ENCODE measurements at regions not wholly inside any gene's neighbourhood (a gene's known extent, or its start where the extent isn't known, plus 50 kb on each side); places are given as distances from the start of the nearest gene placed in this dataset.
A peak's percentile ranks its signal among the peaks of the same experiment; 100 is the strongest.
"Not testable (repeated sequence)": the region's sequence is repeated elsewhere in the genome, so short reads cannot be mapped to it uniquely, and the experiment has no call there.

GRCh38 chr2:167361426-167361825, 473.1 kb downstream of the XIRP2 start:
- DNase-seq (ENCODE audit: low read depth in 2 of 2) = no peak

GRCh38 chr2:167355821-167356220, 467.5 kb downstream of the XIRP2 start:
- no peak for DNase-seq (ENCODE audit: low read depth in 2 of 2)

GRCh38 chr2:167353605-167354280, 465.5 kb downstream of the XIRP2 start:
- DNase-seq (ENCODE audit: low read depth in 2 of 2) = no peak

- DNase-seq (ENCODE audit: low read depth in 2 of 2) = no peak
These were observed 457.3 kb downstream of the XIRP2 start for GRCh38 chr2:167345559-167345958.

- no peak for DNase-seq (ENCODE audit: low read depth in 2 of 2)
These were observed 454.5 kb downstream of the XIRP2 start for GRCh38 chr2:167342769-167343168.

GRCh38 chr2:167340322-167340721, 452.0 kb downstream of the XIRP2 start:
- no peak for DNase-seq (ENCODE audit: low read depth in 2 of 2)

- DNase-seq (ENCODE audit: low read depth in 2 of 2) = no peak
These were observed 447.9 kb downstream of the XIRP2 start for GRCh38 chr2:167336213-167336612.

GRCh38 chr2:167335541-167335992, 447.3 kb downstream of the XIRP2 start:
- DNase-seq (ENCODE audit: low read depth in 2 of 2) = no peak

GRCh38 chr2:167334146-167334742, 446.0 kb downstream of the XIRP2 start:
- DNase-seq (ENCODE audit: low read depth in 2 of 2) = no peak

- no peak for DNase-seq (ENCODE audit: low read depth in 2 of 2)
These were observed 445.0 kb downstream of the XIRP2 start for GRCh38 chr2:167333245-167333644.

GRCh38 chr2:167332358-167332757, 444.1 kb downstream of the XIRP2 start:
- no peak for DNase-seq (ENCODE audit: low read depth in 2 of 2)

- DNase-seq (ENCODE audit: low read depth in 2 of 2) = peak in 1 of 2 donors; percentile 1
These were observed 443.5 kb downstream of the XIRP2 start for GRCh38 chr2:167331636-167332232.

- not testable (repeated sequence) for DNase-seq (ENCODE audit: low read depth in 2 of 2)
These were observed 440.5 kb downstream of the XIRP2 start for GRCh38 chr2:167328808-167329207.

- DNase-seq (ENCODE audit: low read depth in 2 of 2) = no peak
These were observed 434.5 kb downstream of the XIRP2 start for GRCh38 chr2:167322795-167323194.

- no peak for DNase-seq (ENCODE audit: low read depth in 2 of 2)
These were observed 430.3 kb downstream of the XIRP2 start for GRCh38 chr2:167318581-167318980.

GRCh38 chr2:167310442-167310841, 422.2 kb downstream of the XIRP2 start:
- no peak for DNase-seq (ENCODE audit: low read depth in 2 of 2)

Measured in lung microvascular endothelial cell (primary cell).